ENCODE measurements at regions not wholly inside any gene's neighbourhood (a gene's known extent, or its start where the extent isn't known, plus 50 kb on each side); places are given as distances from the start of the nearest gene placed in this dataset.

DNA sequence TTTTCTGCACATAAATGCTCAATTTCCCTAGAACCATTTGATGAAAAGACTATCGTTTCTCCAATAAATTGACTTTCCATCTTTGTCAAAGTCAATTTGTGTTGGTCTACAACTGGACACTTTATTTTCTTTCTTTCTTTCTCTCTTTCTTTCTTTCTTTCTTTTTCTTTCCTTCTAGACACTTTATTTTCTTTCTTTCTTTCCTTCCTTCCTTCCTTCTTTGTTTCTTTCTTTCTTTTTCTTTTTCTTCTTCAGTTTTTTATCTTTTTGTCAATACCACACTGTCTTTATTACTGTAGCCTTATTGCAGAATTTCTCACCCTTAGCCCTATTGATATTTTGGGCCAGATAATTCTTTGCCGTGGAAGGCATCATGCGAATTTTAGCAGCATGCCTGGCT, 73.5 kb downstream of the FASLG start:
- Histone ChIP-seq H3K79me2 (ENCODE audit: low read depth) (no peaks in the 10 kb centered on the region), H3K27me3 (no peaks in the 10 kb centered on the region), H2AFZ (replicated peaks) (no peak overlapping the region), H4K20me1 (ENCODE audit: low read depth) (no peaks in the 10 kb centered on the region), H3K36me3 (no peaks in the 10 kb centered on the region), H3K9ac (no peak overlapping the region), H3K4me1 (no peaks in the 10 kb centered on the region), H3K4me2 (no peak overlapping the region), H3F3A (ENCODE audit: low read depth) (no peaks in the 10 kb centered on the region), H3K4me3 (no peak overlapping the region), H3K27ac (no peak overlapping the region), H3K9me3 (ENCODE audit: low read depth) (peaks cover 10% of the 10 kb centered on the region)
- Mint-ChIP-seq H3K4me1 (no peaks in the 10 kb centered on the region), H3K9me3 (peaks cover 9% of the 10 kb centered on the region), H3K27me3 (ENCODE audit: insufficient read depth, low read depth) (no peaks in the 10 kb centered on the region), H3K4me3 (no peak overlapping the region), H3K27ac (no peak overlapping the region), H3K36me3 (no peaks in the 10 kb centered on the region)
- TF ChIP-seq, protein P1, sequence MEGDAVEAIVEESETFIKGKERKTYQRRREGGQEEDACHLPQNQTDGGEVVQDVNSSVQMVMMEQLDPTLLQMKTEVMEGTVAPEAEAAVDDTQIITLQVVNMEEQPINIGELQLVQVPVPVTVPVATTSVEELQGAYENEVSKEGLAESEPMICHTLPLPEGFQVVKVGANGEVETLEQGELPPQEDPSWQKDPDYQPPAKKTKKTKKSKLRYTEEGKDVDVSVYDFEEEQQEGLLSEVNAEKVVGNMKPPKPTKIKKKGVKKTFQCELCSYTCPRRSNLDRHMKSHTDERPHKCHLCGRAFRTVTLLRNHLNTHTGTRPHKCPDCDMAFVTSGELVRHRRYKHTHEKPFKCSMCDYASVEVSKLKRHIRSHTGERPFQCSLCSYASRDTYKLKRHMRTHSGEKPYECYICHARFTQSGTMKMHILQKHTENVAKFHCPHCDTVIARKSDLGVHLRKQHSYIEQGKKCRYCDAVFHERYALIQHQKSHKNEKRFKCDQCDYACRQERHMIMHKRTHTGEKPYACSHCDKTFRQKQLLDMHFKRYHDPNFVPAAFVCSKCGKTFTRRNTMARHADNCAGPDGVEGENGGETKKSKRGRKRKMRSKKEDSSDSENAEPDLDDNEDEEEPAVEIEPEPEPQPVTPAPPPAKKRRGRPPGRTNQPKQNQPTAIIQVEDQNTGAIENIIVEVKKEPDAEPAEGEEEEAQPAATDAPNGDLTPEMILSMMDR (IDR thresholded peaks at IDR 0.05): no peak
- TF ChIP-seq EZH2phosphoT487 (IDR thresholded peaks at IDR 0.05) (no peak), EZH2 (IDR thresholded peaks at IDR 0.05) (no peak)
- no peak for DNase-seq (ENCODE audit: low spot score)

DNA sequence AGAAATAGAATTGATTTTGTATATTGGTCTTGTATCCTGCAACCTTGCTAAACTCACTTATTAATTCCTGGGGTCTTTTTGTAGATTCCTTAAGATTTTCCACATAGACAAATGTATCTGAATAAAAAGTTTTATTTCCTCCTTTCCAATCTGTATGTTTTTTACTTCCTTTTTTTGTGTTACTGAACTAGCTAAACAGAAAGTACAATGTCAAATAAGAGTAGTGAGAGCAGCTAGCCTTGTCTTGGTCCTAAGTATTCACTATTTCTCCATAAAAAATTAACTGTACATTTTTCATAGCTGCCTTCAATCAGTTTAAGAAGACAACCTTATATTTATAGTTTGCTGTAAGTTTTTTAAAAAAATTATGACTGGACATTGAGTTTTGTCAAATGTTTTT, 74.9 kb downstream of the FASLG start:
- Histone ChIP-seq H3K4me2 (no peak overlapping the region), H3K27me3 (no peaks in the 10 kb centered on the region), H3K36me3 (no peaks in the 10 kb centered on the region), H3F3A (ENCODE audit: low read depth) (no peaks in the 10 kb centered on the region), H3K79me2 (ENCODE audit: low read depth) (no peaks in the 10 kb centered on the region), H3K4me1 (no peaks in the 10 kb centered on the region), H3K9me3 (ENCODE audit: low read depth) (peaks cover 6% of the 10 kb centered on the region), H4K20me1 (ENCODE audit: low read depth) (no peaks in the 10 kb centered on the region), H2AFZ (replicated peaks) (no peak overlapping the region), H3K4me3 (no peak overlapping the region), H3K27ac (no peak overlapping the region), H3K9ac (no peak overlapping the region)
- Mint-ChIP-seq H3K36me3 (no peaks in the 10 kb centered on the region), H3K4me1 (no peaks in the 10 kb centered on the region), H3K9me3 (no peaks in the 10 kb centered on the region), H3K27me3 (ENCODE audit: insufficient read depth, low read depth) (no peaks in the 10 kb centered on the region), H3K27ac (no peak overlapping the region), H3K4me3 (no peak overlapping the region)
- TF ChIP-seq, protein P1 (IDR thresholded peaks at IDR 0.05): no peak
- TF ChIP-seq EZH2 (IDR thresholded peaks at IDR 0.05) (no peak), EZH2phosphoT487 (IDR thresholded peaks at IDR 0.05) (no peak)
- DNase-seq (ENCODE audit: low spot score): no peak

- no peaks in the 10 kb centered on the region for H3K9me3 Mint-ChIP-seq
- no peak for DNase-seq (ENCODE audit: low spot score)
- H3K36me3 ChIP-seq: no peaks in the 10 kb centered on the region
- H3K79me2 ChIP-seq (ENCODE audit: low read depth): no peaks in the 10 kb centered on the region
- no peaks in the 10 kb centered on the region for H3K36me3 Mint-ChIP-seq
- no peaks in the 10 kb centered on the region for H3K27me3 ChIP-seq
- no peaks in the 10 kb centered on the region for H4K20me1 ChIP-seq (ENCODE audit: low read depth)
- H3K9me3 ChIP-seq (ENCODE audit: low read depth): no peaks in the 10 kb centered on the region
- no peak overlapping the region for H3K27ac Mint-ChIP-seq
- H3K9ac ChIP-seq: no peak overlapping the region
- H3K4me1 ChIP-seq: no peaks in the 10 kb centered on the region
- H3K27ac ChIP-seq: no peak overlapping the region
- no peak overlapping the region for H3K4me3 Mint-ChIP-seq
- no peaks in the 10 kb centered on the region for H3K4me1 Mint-ChIP-seq
- no peaks in the 10 kb centered on the region for H3K27me3 Mint-ChIP-seq (ENCODE audit: insufficient read depth, low read depth)
- H3F3A ChIP-seq (ENCODE audit: low read depth): no peaks in the 10 kb centered on the region
- H3K4me2 ChIP-seq: no peak overlapping the region
- no peak overlapping the region for H2AFZ ChIP-seq (replicated peaks)
- TF ChIP-seq, protein P1 (IDR thresholded peaks at IDR 0.05): no peak
- TF ChIP-seq EZH2 (IDR thresholded peaks at IDR 0.05) (no peak), EZH2phosphoT487 (IDR thresholded peaks at IDR 0.05) (no peak)
- no peak overlapping the region for H3K4me3 ChIP-seq
Observed at GRCh38 chr1:172738389-172738788, 79.5 kb downstream of the FASLG start.
